ENCODE measurements at regions not wholly inside any gene's neighbourhood (a gene's known extent, or its start where the extent isn't known, plus 50 kb on each side); places are given as distances from the start of the nearest gene placed in this dataset.

GRCh38 chr2:186959486-186959885, 110.5 kb upstream of the ZSWIM2 start:
- TF ChIP-seq, protein P1, sequence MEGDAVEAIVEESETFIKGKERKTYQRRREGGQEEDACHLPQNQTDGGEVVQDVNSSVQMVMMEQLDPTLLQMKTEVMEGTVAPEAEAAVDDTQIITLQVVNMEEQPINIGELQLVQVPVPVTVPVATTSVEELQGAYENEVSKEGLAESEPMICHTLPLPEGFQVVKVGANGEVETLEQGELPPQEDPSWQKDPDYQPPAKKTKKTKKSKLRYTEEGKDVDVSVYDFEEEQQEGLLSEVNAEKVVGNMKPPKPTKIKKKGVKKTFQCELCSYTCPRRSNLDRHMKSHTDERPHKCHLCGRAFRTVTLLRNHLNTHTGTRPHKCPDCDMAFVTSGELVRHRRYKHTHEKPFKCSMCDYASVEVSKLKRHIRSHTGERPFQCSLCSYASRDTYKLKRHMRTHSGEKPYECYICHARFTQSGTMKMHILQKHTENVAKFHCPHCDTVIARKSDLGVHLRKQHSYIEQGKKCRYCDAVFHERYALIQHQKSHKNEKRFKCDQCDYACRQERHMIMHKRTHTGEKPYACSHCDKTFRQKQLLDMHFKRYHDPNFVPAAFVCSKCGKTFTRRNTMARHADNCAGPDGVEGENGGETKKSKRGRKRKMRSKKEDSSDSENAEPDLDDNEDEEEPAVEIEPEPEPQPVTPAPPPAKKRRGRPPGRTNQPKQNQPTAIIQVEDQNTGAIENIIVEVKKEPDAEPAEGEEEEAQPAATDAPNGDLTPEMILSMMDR (IDR thresholded peaks at IDR 0.05; ENCODE audit: insufficient read depth, low read length, poor library complexity, severe bottlenecking), result no peak
- H3K36me3 ChIP-seq (ENCODE audit: control insufficient read depth, insufficient read depth, low read length), result no peaks in the 10 kb centered on the region
- DNase-seq (ENCODE audit: low read depth), result no peak
- H3K4me3 ChIP-seq (ENCODE audit: low read depth, low read length), result no peak overlapping the region
- no peaks in the 10 kb centered on the region for H3K27me3 ChIP-seq (ENCODE audit: control insufficient read depth, insufficient read depth, low read length)

DNA sequence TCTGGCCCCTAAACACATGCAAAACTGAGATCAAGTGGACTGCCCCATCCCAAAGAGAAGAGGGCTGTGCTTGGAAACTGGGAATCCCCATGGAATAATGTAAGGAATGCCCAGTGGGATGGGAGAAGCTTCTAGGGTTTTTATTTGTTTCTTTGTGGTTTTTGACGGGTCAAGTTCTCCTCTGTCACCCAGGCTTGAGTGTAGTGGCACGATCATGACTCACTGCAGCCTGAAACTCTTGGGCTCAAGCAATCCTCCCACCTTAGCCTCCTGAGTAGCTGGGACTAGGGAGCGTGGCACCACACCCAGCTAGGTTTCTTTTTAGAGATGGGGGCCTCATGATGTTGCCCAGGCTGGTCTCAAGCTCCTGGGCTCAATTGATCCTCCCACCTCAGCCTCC, 101.7 kb upstream of the ZSWIM2 start:
- Histone ChIP-seq H3K36me3 (ENCODE audit: control insufficient read depth, insufficient read depth, low read length) (no peaks in the 10 kb centered on the region), H3K27me3 (ENCODE audit: control insufficient read depth, insufficient read depth, low read length) (no peaks in the 10 kb centered on the region), H3K4me3 (ENCODE audit: low read depth, low read length) (no peak overlapping the region)
- peak; percentile 5 for DNase-seq (ENCODE audit: low read depth)
- TF ChIP-seq, protein P1 (IDR thresholded peaks at IDR 0.05; ENCODE audit: insufficient read depth, low read length, poor library complexity, severe bottlenecking), result no peak

DNA sequence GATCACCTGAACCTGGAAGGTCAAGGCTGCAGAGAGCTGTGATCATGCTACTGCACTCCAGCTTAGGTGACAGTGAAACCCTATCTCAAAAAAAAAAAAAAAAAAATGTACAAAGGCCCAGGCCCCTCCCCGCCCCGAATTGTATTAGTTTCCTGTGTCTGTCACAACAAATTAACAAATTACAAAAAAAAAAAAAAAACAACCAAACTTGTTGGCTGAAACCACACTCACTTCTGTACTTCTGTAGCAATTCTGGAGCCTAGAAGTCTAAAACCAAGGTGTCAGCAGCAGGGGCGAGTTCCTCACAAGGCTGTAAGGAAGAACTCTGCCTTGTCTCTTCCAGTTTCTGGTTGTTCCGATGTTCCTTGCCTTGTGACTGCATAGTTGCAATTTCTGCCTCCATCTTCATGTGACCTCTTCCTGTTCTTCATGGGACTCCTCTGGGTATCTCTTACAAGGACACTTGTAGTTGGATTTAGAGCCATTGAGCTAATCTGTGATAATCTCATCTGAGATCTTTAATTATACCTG, 100.8 kb upstream of the ZSWIM2 start:
- H3K4me3 ChIP-seq (ENCODE audit: low read depth, low read length), result no peak overlapping the region
- H3K27me3 ChIP-seq (ENCODE audit: control insufficient read depth, insufficient read depth, low read length), result no peaks in the 10 kb centered on the region
- TF ChIP-seq, protein P1 (IDR thresholded peaks at IDR 0.05; ENCODE audit: insufficient read depth, low read length, poor library complexity, severe bottlenecking), result no peak
- no peak for DNase-seq (ENCODE audit: low read depth)
- H3K36me3 ChIP-seq (ENCODE audit: control insufficient read depth, insufficient read depth, low read length), result no peaks in the 10 kb centered on the region

GRCh38 chr2:186947516-186947915, 98.5 kb upstream of the ZSWIM2 start:
- no peak for DNase-seq (ENCODE audit: low read depth)
- Histone ChIP-seq H3K36me3 (ENCODE audit: control insufficient read depth, insufficient read depth, low read length) (no peaks in the 10 kb centered on the region), H3K4me3 (ENCODE audit: low read depth, low read length) (no peak overlapping the region), H3K27me3 (ENCODE audit: control insufficient read depth, insufficient read depth, low read length) (no peaks in the 10 kb centered on the region)
- TF ChIP-seq, protein P1 (IDR thresholded peaks at IDR 0.05; ENCODE audit: insufficient read depth, low read length, poor library complexity, severe bottlenecking), result no peak

DNA sequence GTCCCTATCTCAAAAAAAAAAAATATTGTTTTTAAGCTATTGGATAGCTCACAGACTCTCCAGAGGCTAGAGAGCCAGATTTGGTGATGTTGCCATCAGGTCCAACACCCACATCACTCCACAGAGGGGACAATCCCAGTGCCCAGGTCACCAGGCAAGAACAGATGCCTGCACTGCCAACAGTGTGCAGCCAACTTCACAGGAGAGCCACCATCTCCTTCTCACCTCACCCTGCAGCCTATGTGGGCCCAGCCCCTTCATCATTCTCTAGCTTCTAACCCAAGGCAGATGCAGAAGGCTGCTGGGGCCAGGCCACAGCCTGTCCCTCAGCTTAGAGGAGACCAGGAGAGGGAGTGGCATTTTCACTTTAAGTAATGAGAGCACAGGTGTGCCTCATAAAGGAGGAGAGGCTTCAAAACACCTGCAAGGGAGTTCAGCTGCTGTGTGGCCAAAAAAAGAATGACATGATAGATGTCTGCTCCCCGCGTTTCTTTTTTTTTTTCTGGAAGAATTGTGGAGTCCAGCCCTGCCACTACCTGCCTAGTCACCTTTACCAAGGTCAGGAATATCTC, 98.0 kb upstream of the ZSWIM2 start:
- DNase-seq (ENCODE audit: low read depth), result no peak
- TF ChIP-seq, protein P1 (IDR thresholded peaks at IDR 0.05; ENCODE audit: insufficient read depth, low read length, poor library complexity, severe bottlenecking), result no peak
- Histone ChIP-seq H3K4me3 (ENCODE audit: low read depth, low read length) (no peak overlapping the region), H3K27me3 (ENCODE audit: control insufficient read depth, insufficient read depth, low read length) (no peaks in the 10 kb centered on the region), H3K36me3 (ENCODE audit: control insufficient read depth, insufficient read depth, low read length) (no peaks in the 10 kb centered on the region)

DNA sequence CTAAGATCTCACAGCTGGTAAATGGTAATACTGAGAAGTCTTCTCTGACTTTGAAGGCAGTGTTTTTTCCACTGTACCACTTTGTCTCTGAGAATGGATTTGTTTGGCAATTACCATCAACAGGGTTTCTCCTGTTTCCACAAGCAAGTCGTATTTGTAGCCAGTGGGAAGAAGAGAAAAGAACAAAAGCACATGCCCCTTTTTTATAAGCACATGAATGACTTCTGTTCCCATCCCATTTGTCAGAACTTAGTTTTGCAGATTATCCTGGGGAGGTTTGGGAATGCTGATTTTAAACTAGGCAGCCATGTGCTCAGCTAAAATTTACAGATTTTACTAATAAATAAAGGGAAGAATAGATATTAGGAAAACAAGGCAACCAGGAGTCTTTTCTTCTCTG, 92.9 kb upstream of the ZSWIM2 start:
- no peak for DNase-seq (ENCODE audit: low read depth)
- H3K36me3 ChIP-seq (ENCODE audit: control insufficient read depth, insufficient read depth, low read length), result no peaks in the 10 kb centered on the region
- TF ChIP-seq, protein P1 (IDR thresholded peaks at IDR 0.05; ENCODE audit: insufficient read depth, low read length, poor library complexity, severe bottlenecking), result no peak
- H3K4me3 ChIP-seq (ENCODE audit: low read depth, low read length), result no peak overlapping the region
- H3K27me3 ChIP-seq (ENCODE audit: control insufficient read depth, insufficient read depth, low read length), result no peaks in the 10 kb centered on the region
